ENCODE measurements at regions not wholly inside any gene's neighbourhood (a gene's known extent, or its start where the extent isn't known, plus 50 kb on each side); places are given as distances from the start of the nearest gene placed in this dataset.

DNA sequence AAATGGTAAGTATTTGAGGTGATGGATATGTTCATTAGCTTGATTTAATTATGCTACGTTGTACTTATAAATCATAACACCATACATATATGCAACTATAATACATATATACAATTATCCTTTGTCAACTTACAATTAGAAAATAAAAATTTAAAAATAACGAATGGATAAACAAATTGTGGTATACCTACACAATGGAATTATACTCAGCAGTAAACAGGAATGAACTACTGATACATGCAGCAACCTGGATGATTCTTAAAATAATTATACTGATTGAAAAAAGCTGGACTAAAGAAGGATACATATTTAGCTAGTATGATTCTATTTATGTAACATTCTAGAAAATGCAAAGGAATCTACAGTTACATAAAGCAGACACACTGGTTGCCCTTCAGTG is 425.7 kb downstream of the DYNC2H1 start:
- TF ChIP-seq, protein P1, sequence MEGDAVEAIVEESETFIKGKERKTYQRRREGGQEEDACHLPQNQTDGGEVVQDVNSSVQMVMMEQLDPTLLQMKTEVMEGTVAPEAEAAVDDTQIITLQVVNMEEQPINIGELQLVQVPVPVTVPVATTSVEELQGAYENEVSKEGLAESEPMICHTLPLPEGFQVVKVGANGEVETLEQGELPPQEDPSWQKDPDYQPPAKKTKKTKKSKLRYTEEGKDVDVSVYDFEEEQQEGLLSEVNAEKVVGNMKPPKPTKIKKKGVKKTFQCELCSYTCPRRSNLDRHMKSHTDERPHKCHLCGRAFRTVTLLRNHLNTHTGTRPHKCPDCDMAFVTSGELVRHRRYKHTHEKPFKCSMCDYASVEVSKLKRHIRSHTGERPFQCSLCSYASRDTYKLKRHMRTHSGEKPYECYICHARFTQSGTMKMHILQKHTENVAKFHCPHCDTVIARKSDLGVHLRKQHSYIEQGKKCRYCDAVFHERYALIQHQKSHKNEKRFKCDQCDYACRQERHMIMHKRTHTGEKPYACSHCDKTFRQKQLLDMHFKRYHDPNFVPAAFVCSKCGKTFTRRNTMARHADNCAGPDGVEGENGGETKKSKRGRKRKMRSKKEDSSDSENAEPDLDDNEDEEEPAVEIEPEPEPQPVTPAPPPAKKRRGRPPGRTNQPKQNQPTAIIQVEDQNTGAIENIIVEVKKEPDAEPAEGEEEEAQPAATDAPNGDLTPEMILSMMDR (conservative IDR thresholded peaks at IDR 0.05; ENCODE audit: low read depth, low read length) = no peak
- TF ChIP-seq EZH2 (IDR thresholded peaks at IDR 0.05; ENCODE audit: borderline replicate concordance, low read depth, low read length, poor library complexity, severe bottlenecking) = no peak

Measured in A673 (cell line).